Pancreas (tissue), 10 donors: ENCODE measurements at regions not wholly inside any gene's neighbourhood (a gene's known extent, or its start where the extent isn't known, plus 50 kb on each side); places are given as distances from the start of the nearest gene placed in this dataset.

ENCODE experiments used
- ATAC-seq, 4 donors: fragments of 200-7000 bp; cut with Tn5 transposase; one replicate each; pipeline versions ENCODE4 v1.8.0 to v1.9.1; 2020; ENCODE audit warnings: mild to moderate bottlenecking in 4 of 4, moderate library complexity in 4 of 4
- DNase-seq, 6 donors: peaks; one replicate each; pipeline ENCODE4 v3.0.0-alpha.2; 2020
- FAIRE-seq: peaks from 2 replicates; lab custom pipeline; 2012; peaks lifted over from hg19 to GRCh38; lab: Jason Lieb, UNC
- H3K27ac ChIP-seq, 4 donors: fragments of 200-600 bp; sonication (generic); 1 replicate in 3 of 4; 2 replicates in 1 of 4; pipeline versions ENCODE4 v1.5.0 to v1.8.0; 2020
- H3K27me3 ChIP-seq, 4 donors: fragments of 200-600 bp; one replicate each; pipeline ENCODE4 v1.8.0; 2021
- H3K36me3 ChIP-seq, 3 donors: fragments of 200-600 bp; sonication (generic) in 1 of 3; one replicate each; pipeline versions ENCODE4 v1.5.0 to v1.8.0; 2020 to 2021
- H3K4me1 ChIP-seq, 3 donors: fragments of 200-600 bp; one replicate each; pipeline ENCODE4 v1.8.0; 2021
- H3K4me3 ChIP-seq, 4 donors: fragments of 200-600 bp; sonication (generic) in 2 of 4; one replicate each; pipeline versions ENCODE4 v1.5.0 to v1.8.0; 2020 to 2021
- H3K9me3 ChIP-seq, 4 donors: fragments of 200-600 bp; one replicate each; pipeline ENCODE4 v1.8.0; 2021
- WGBS, 2 donors: extraction: QIAGEN DNeasy Blood & Tissue Kit; methylation state at CpG; one replicate each; pipeline ENCODE4 v1.1.7; 2013; 5-methylcytosine and 5-hydroxymethylcytosine counted together
- intact Hi-C, 3 donors: fragments of 100-400 bp; cut with DNase I; formaldehyde crosslinking; loops; one replicate each; pipeline versions ENCODE4 v1.11.1 to v1.14.2; 2022
- TF ChIP-seq, protein P1 (sequence below), 4 donors: fragments of 200-600 bp; sonication (generic) in 3 of 4; IDR thresholded peaks; one replicate each; pipeline versions ENCODE4 v1.5.0 to v1.8.0; 2021; ENCODE audit warnings: antibody characterized with exemption in 4 of 4
- donor health status: healthy with polysubstance abuse.
- donor health status: DM: no; HTN: no; CAD: no; lungs with moderate emphysema.
- donor health status: DM: no; HTN: no; CAD: no.
- donor health status: control.
- donor health status: control.
- donor health status: Bipolar disorder and iron deficiency.
- donor health status: DM: yes; HTN: yes; CAD: no.
- donor health status: DM: no; HTN: no; CAD: no.
- donor health status: DM: no; HTN: no; CAD: no.
- donor health status: DM: yes; HTN: yes; CAD: no.

DNA sequence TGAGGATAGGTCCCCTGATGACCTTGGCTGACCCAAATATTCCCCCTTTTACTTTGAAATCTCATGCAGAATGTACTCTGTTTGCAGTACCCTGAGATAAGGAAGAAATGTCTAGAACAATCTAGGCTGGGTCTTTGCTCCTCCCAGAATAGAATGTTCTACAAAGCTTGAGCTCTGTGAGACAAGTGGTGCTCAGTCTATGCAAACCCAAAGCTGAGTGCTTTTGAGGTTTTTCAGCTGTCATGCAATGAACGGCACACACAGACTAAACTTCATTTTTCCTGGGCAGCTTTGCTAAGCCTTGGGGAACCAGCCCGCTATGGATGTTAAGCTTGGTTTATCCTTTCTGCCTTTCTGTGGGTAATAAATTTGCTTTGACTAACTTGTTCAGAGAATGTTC lies 513.6 kb downstream of the FAT4 start:
- no peaks in the 10 kb centered on the region for H3K9me3 ChIP-seq
- WGBS, 2 donors, result 28 to 35% methylated on average over 2 of the region's 2 CpGs
- ATAC-seq (no peak), DNase-seq (no peak), FAIRE-seq (no peak)
- H3K27ac ChIP-seq, result no peak overlapping the region
- intact Hi-C loops, result no loop called here
- H3K36me3 ChIP-seq, result no peaks in the 10 kb centered on the region
- TF ChIP-seq, protein P1, sequence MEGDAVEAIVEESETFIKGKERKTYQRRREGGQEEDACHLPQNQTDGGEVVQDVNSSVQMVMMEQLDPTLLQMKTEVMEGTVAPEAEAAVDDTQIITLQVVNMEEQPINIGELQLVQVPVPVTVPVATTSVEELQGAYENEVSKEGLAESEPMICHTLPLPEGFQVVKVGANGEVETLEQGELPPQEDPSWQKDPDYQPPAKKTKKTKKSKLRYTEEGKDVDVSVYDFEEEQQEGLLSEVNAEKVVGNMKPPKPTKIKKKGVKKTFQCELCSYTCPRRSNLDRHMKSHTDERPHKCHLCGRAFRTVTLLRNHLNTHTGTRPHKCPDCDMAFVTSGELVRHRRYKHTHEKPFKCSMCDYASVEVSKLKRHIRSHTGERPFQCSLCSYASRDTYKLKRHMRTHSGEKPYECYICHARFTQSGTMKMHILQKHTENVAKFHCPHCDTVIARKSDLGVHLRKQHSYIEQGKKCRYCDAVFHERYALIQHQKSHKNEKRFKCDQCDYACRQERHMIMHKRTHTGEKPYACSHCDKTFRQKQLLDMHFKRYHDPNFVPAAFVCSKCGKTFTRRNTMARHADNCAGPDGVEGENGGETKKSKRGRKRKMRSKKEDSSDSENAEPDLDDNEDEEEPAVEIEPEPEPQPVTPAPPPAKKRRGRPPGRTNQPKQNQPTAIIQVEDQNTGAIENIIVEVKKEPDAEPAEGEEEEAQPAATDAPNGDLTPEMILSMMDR (IDR thresholded peaks at IDR 0.05), result no peak
- no peak overlapping the region for H3K4me3 ChIP-seq
- no peaks in the 10 kb centered on the region for H3K27me3 ChIP-seq
- no peaks in the 10 kb centered on the region for H3K4me1 ChIP-seq

DNA sequence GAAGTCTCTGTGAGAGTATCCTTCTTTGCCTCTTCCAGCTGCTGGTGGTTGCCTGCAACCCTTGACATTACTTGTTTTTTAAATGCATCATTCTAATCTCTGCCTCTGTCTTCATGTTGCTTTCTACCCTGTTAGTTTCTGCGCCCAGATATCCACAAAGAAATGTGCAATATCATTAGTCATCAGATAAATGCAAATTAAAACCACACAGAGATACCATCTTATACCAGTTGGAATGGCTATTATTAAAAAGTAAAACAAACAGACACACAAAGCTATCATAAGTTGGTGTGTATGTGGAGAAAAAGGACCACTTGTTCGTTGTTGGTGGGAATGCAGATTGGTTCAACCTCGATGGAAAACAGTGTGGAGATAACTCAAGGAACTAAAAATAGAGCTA lies 517.4 kb downstream of the FAT4 start:
- FAIRE-seq, result no peak
- H3K4me3 ChIP-seq, result no peak overlapping the region
- H3K27me3 ChIP-seq, result no peaks in the 10 kb centered on the region
- H3K9me3 ChIP-seq, result no peaks in the 10 kb centered on the region
- H3K36me3 ChIP-seq, result no peaks in the 10 kb centered on the region
- DNase-seq, result no peak
- WGBS, 2 donors, result 56 to 63% methylated on average over 3 of the region's 3 CpGs
- TF ChIP-seq, protein P1 (IDR thresholded peaks at IDR 0.05), result no peak
- intact Hi-C loops, result no loop called here
- H3K4me1 ChIP-seq, result no peaks in the 10 kb centered on the region
- no peak overlapping the region for H3K27ac ChIP-seq
- no peak for ATAC-seq

DNA sequence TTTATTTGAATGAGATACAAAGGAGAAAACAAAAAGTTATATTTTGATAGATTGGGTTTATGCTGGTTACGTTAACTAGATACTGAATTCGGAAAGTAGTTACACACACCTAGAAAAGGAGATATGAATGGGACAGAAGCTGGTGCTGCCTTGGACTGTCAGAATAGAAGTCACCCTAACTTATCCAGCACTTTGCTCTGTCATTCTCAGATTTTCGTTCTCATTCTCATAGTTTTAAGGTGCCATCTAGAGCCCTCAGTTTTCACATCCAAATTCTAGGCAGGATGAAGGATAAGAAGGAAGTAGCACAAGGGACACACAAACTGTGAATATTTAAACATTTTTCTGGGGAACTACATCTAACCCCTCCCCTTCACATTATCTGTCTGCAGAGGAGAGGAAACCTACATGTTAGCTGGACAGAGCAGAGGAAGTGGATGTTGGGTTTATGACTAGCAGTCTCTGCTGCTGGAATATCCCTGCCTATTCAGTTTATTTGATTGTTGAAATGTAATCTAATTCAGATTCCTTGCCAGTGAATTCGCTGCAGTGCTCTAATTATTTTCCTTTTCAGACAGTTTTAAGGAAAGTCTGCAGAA lies 521.9 kb downstream of the FAT4 start:
- no peaks in the 10 kb centered on the region for H3K4me1 ChIP-seq
- ATAC-seq (no peak), FAIRE-seq (no peak), DNase-seq (no peak)
- intact Hi-C loops, result no loop called here
- H3K36me3 ChIP-seq, result no peaks in the 10 kb centered on the region
- no peak overlapping the region for H3K4me3 ChIP-seq
- H3K9me3 ChIP-seq, result no peaks in the 10 kb centered on the region
- no peak overlapping the region for H3K27ac ChIP-seq
- no peaks in the 10 kb centered on the region for H3K27me3 ChIP-seq
- 41 to 52% methylated on average over 4 of the region's 4 CpGs for WGBS, 2 donors
- TF ChIP-seq, protein P1 (IDR thresholded peaks at IDR 0.05), result no peak

DNA sequence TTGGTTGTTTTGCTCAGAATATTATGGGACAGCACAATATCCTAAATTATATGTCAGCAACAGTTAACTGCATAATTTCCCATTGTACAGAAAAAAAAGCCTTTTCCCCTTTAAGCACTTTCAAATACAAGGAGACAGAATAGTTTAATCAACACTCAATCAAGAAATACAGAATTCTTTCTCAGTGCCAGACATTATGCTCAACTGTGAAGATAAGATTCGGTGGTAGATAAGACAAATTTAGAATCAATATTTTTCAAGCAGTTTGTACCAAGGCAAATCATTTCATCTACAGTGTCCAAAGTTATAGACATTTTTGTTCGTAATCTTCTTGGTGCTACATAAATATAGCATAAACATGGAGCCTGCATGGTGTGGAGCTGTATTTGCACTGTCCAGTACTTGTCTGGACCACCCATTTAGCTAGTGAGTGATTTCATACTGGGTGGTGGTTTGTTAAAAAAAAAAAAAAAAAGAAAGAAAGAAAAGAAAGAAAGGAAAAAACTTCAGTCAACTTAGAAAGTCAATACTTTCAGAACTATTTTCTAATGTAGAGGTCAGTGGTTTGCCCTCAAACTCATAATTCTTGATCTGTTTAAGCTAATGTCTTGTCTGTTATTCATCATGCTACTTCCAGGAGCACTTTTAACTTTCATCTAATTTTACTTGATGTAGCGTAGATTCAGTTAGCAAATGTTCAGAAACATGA lies 522.9 kb downstream of the FAT4 start:
- no peak for FAIRE-seq
- H3K9me3 ChIP-seq, result no peaks in the 10 kb centered on the region
- H3K36me3 ChIP-seq, result no peaks in the 10 kb centered on the region
- H3K27ac ChIP-seq, result no peak overlapping the region
- intact Hi-C loops, result no loop called here
- TF ChIP-seq, protein P1 (IDR thresholded peaks at IDR 0.05), result no peak
- H3K4me3 ChIP-seq, result no peak overlapping the region
- ATAC-seq, result no peak
- no peaks in the 10 kb centered on the region for H3K4me1 ChIP-seq
- DNase-seq, result no peak
- no peaks in the 10 kb centered on the region for H3K27me3 ChIP-seq
- WGBS, 2 donors, result 22 to 32% methylated on average over 3 of the region's 3 CpGs

DNA sequence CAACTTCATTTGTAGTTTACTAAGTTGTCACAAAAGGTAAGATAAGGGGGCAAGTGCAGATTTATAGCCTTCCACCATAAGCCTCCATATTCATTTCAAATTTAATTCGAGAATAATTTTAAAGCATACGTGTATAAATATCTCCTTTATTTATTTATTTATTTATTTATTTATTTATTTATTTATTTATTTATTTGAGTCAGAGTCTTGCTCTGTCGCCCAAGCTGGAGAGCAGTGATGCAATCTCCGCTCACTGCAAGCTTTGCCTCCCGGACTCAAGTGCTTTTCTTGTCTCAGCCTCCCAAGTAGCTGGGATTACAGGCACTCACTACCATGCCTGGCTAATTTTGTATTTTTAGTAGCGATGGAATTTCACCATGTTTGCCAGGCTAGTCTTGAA lies 523.4 kb downstream of the FAT4 start:
- H3K27ac ChIP-seq, result no peak overlapping the region
- TF ChIP-seq, protein P1 (IDR thresholded peaks at IDR 0.05), result no peak
- DNase-seq, result no peak
- H3K4me1 ChIP-seq, result no peaks in the 10 kb centered on the region
- FAIRE-seq, result no peak
- 70 to 76% methylated on average over 6 of the region's 6 CpGs for whole genome bisulfite sequencing, 2 donors
- H3K9me3 ChIP-seq, result no peaks in the 10 kb centered on the region
- no peaks in the 10 kb centered on the region for H3K27me3 ChIP-seq
- H3K36me3 ChIP-seq, result no peaks in the 10 kb centered on the region
- no peak for ATAC-seq
- no peak overlapping the region for H3K4me3 ChIP-seq
- intact Hi-C loops, result no loop called here
